D721Med (cell line): ENCODE measurements at regions not wholly inside any gene's neighbourhood (a gene's known extent, or its start where the extent isn't known, plus 50 kb on each side); places are given as distances from the start of the nearest gene placed in this dataset.
"Not testable (repeated sequence)": the region's sequence is repeated elsewhere in the genome, so short reads cannot be mapped to it uniquely, and the experiment has no call there.

ENCODE experiments used
- DNase-seq: peaks from one replicate; pipeline ENCODE4 v3.0.0; 2011; ENCODE audit warnings: low spot score; ENCODE audit not compliant: insufficient read length
- FAIRE-seq: peaks from 2 replicates; lab custom pipeline; 2011; peaks lifted over from hg19 to GRCh38; lab: Jason Lieb, UNC
- TF ChIP-seq, protein P1 (sequence below): IDR thresholded peaks from 2 replicates; pipeline ENCODE4 v1.5.1; 2012; ENCODE audit warnings: mild to moderate bottlenecking, control low read depth; ENCODE audit not compliant: insufficient read depth; ENCODE audit errors: missing control alignments

DNA sequence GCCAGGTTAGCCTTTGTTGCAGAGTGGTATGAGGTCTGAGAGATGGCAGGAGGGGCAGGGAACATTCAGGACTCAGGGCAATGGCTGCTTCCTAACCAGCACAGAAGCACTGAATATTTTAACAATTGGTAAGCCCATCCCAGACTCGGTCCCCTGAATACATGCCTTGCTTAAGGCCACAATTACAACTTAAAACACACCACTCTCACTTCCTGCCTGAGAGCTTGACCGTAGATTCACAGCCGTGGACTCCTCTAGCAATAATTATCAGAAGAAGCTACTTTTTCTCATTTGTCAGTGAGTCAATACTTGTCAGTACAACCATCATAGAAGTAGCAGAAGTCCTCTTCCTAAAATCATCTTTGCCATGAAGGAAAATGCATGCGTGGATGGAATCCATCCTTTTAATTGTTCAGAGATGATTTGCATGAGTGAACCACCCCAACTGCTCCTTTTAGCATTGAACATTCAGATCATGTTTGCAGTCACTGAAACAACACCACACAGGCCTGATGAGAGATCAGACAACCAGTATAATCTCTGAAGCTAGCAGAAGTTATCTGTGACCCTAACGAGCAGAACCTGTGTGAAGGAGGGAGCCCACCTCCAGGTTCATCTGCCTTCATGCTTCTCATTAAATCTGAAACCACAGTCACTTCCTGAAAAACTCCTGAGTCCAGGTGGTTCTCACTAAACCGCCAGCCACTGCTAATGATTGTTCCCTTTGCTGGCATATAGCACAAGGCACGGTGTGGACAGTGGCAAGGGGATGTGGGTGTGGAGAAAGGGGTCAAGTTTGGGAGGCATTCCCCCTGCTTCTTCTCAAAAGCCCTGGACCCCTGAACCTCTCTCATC, 333.9 kb upstream of the CNR1 start:
- DNase-seq: no peak
- TF ChIP-seq, protein P1, sequence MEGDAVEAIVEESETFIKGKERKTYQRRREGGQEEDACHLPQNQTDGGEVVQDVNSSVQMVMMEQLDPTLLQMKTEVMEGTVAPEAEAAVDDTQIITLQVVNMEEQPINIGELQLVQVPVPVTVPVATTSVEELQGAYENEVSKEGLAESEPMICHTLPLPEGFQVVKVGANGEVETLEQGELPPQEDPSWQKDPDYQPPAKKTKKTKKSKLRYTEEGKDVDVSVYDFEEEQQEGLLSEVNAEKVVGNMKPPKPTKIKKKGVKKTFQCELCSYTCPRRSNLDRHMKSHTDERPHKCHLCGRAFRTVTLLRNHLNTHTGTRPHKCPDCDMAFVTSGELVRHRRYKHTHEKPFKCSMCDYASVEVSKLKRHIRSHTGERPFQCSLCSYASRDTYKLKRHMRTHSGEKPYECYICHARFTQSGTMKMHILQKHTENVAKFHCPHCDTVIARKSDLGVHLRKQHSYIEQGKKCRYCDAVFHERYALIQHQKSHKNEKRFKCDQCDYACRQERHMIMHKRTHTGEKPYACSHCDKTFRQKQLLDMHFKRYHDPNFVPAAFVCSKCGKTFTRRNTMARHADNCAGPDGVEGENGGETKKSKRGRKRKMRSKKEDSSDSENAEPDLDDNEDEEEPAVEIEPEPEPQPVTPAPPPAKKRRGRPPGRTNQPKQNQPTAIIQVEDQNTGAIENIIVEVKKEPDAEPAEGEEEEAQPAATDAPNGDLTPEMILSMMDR: no peak
- FAIRE-seq: no peak

- FAIRE-seq (no peak), DNase-seq (no peak)
- TF ChIP-seq, protein P1: no peak
Observed at GRCh38 chr6:88499436-88499835, 333.3 kb upstream of the CNR1 start.

- not testable (repeated sequence) for FAIRE-seq, DNase-seq
Observed at GRCh38 chr6:88497403-88497802, 331.3 kb upstream of the CNR1 start.

DNA sequence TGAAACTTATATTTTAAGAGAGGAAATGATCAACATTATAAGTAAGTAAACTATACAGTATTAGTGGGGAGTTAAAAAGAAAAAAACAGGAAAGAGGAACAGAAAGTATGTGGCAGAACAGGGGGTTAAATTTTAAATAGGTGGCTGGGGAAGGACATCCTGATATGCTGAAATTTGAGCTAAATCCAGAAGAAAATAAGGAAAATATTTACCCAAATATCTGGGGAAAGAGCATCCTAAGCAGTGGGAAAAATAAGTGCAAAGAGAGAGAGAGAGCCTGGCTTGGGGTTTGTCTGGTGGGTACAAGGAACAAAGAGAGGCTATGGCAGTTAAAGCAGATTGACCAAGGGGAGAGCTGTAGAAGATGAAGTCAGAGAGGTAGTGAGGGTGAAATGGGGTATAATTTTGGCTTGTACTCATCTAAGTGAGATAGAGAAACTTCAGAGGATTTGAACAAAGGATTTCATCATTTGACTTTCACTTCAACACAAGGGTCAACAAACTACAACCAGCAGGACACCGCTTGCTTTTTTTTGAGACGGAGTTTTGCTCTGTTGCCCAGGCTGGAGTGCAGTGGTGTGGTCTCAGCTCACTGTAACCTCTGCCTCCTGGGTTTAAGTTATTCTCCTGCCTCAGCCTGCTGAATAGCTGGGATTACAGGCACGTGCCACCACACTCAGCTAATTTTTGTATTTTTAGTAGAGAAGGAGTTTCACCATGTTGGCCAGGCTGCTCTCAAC, 328.4 kb upstream of the CNR1 start:
- TF ChIP-seq, protein P1: no peak
- FAIRE-seq (no peak), DNase-seq (no peak)

DNA sequence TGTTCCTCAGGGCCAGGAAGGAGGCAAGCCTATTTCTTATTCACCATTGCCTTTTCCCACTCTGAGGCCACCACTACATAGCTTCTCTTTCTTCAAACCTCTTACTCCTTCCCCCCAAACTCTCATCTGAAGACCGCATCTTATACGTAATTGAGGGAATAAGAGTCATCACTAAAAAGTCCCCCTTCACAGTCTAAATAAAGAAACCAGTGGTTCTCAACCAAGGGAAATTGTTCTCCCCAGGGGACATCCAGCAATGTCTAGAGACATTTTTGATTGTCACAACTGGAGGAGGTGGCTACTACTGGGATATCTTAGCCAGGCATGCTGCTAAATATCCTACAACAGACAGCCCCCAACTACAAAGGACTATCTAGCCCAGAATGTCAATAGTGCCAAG, 327.6 kb upstream of the CNR1 start:
- FAIRE-seq: no peak
- no peak for DNase-seq
- TF ChIP-seq, protein P1: no peak

DNA sequence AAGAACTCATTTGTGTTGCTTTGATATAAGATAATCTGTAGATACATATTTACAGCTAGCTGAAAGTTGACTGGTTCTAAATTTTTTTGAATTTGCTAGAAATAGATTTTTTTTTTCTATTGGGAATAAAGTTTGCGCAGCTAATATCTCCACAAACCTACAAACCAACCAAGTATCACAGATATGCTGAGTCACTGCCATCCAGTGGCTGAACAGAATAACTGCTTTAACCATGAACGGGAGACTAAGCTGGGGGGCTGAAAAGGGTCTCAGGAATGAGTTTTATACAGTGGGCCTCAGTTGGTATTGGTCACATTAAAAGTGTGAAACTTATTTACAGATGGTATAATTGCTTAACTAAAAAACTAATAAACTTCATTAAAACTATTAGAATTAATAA, 326.7 kb upstream of the CNR1 start:
- FAIRE-seq (no peak), DNase-seq (no peak)
- TF ChIP-seq, protein P1: peak; percentile 24

GRCh38 chr6:88492241-88492640, 326.1 kb upstream of the CNR1 start:
- DNase-seq (no peak), FAIRE-seq (no peak)
- TF ChIP-seq, protein P1: no peak
